GM12864 (cell line): ENCODE measurements at regions not wholly inside any gene's neighbourhood (a gene's known extent, or its start where the extent isn't known, plus 50 kb on each side); places are given as distances from the start of the nearest gene placed in this dataset.

Experiments
- DNase-seq: peaks from one replicate; pipeline ENCODE4 v3.0.0-alpha.2; 2011; ENCODE audit warnings: low read depth
- H3K4me3 ChIP-seq: 2 replicates; pipeline ENCODE4 v1.5.1; 2011; ENCODE audit warnings: mild to moderate bottlenecking, low read depth, low read length, control low read depth
- CTCF ChIP-seq: IDR thresholded peaks from 2 replicates; pipeline ENCODE4 v1.5.1; 2011; ENCODE audit warnings: low read depth, mild to moderate bottlenecking, moderate library complexity, low read length, control low read depth, inconsistent platforms; ENCODE audit errors: missing control alignments

- H3K4me3 ChIP-seq: no peak overlapping the region
- no peak for DNase-seq
- no peak for TF ChIP-seq CTCF
Observed at GRCh38 chr5:9699681-9700080, 69.5 kb upstream of the TAS2R1 start.

GRCh38 chr5:9698841-9699240 is 68.7 kb upstream of the TAS2R1 start:
- DNase-seq: no peak
- no peak overlapping the region for H3K4me3 ChIP-seq
- no peak for TF ChIP-seq CTCF

GRCh38 chr5:9698125-9698826 is 68.1 kb upstream of the TAS2R1 start:
- DNase-seq: no peak
- no peak overlapping the region for H3K4me3 ChIP-seq
- TF ChIP-seq CTCF: no peak

- DNase-seq: no peak
- H3K4me3 ChIP-seq: no peak overlapping the region
- no peak for TF ChIP-seq CTCF
Observed at GRCh38 chr5:9692576-9692975, 62.4 kb upstream of the TAS2R1 start.

GRCh38 chr5:9691261-9691660 is 61.1 kb upstream of the TAS2R1 start:
- H3K4me3 ChIP-seq: no peak overlapping the region
- no peak for DNase-seq
- no peak for TF ChIP-seq CTCF

- no peak for DNase-seq
- no peak for TF ChIP-seq CTCF
Observed at GRCh38 chr5:9690751-9691150, 60.6 kb upstream of the TAS2R1 start.

GRCh38 chr5:9686216-9686615 is 56.1 kb upstream of the TAS2R1 start:
- DNase-seq: no peak
- TF ChIP-seq CTCF: no peak
- no peak overlapping the region for H3K4me3 ChIP-seq

More at GRCh38 chr5:9690751-9691150, 60.6 kb upstream of the TAS2R1 start:
- no peak overlapping the region for H3K4me3 ChIP-seq
